Stimulated activated CD8-positive, alpha-beta memory T cell treated with anti-CD3 and anti-CD28 coated beads, Interleukin-4, amount 100 ng/mL, for 24 hours (primary cell): ENCODE measurements at regions not wholly inside any gene's neighbourhood (a gene's known extent, or its start where the extent isn't known, plus 50 kb on each side); places are given as distances from the start of the nearest gene placed in this dataset.

ENCODE experiments used
- DNase-seq: peaks from one replicate; pipeline ENCODE4 v3.0.0-alpha.2; 2020; ENCODE audit warnings: low read depth

- no peak for DNase-seq
These were observed 210.3 kb upstream of the FOXF1 start for GRCh38 chr16:86299882-86300610.

DNA sequence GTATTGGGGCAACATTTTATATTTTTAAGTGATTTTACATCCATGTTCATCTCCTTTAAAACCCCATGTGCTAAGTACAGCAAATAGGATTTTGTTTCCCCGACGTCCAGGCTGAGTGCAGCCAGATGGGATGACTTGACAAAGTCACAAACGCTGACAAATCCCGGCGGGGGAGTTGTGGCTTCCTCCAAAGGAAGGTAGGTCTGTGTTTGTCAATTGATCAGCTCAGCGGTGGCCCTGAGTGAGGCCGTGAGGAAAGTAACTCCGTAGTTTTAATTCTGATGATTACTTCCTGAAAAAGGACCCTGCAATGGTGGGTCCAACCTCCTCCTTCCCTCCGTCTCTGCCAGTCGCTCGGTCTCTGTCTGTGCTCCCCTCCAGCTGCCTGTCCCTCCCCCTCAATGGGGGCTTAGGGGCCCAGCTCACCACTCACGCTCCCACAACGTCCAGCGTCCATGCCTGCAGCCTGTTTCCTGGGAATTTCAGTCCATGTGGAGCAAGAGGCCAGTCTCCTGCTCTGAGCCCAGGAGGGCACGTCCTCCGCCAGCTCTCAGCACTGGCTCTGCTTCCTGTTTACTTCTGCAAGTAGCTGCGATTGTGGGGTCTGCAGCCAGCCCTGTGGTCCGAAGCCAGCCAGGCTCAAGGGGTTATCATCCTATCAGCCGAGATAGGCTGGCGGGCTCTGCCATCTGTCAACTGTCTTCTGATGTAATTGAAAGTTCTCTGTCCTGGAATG is 209.4 kb upstream of the FOXF1 start:
- no peak for DNase-seq

GRCh38 chr16:86302421-86303109 is 207.8 kb upstream of the FOXF1 start:
- DNase-seq, result no peak

DNA sequence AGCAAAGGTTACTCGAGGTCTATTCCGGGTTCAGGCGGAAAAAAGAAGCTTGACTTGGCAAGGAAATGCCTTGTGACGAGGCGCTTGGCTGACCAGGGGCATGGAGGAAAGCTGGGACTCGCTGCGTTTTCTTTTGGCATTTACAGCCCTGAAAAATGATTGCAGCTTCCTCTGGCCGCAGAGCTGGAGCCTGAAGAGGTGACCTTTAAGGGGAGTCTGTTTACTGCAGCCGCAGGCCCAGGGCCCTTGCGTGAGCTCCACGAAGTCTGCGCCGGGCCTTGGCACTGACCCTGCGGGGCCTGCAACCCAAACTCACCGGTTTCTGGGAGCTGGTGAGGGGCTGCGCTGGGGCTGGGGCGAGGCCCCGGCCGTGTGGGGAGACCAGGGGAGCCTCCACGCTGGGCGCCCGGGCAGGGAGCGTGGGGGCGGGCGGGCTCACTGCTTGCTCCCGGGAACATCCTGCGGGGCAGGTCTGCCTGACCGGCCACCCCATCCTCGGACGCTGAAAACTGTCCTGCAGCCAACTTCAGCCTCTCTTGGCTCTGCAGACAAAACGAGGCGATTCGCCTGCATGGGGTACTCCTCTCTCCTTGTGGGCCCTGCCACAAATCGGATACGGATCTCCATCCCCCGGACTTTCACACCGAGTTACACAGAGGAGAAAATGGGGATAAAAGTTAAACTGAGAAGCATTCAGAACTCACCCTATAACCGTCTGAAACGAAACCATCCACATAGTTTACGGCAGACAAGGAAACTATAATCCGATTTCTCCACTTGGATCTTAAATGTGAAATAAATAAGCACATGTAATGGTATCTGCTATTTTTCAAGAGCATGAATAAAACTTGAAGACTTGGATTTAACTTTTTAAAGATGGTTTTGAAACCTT is 206.3 kb upstream of the FOXF1 start:
- DNase-seq, result no peak

DNA sequence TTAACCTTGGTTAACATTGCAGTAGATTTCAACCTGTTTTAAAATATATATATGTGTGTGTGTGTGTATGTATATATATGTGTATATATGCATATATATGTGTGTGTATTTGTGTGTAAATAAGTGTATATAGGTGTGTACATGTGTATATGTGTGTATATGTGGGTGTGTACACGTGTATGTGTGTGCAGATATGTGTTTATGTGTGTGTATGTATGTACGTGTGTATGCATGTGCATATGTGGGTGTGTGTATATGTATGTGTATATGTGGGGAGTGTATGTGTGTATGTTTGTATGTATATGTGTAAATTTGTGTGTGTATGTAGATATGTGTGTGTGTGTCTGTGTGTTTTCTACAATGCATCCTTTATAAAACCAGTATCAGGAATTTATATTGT is 205.5 kb upstream of the FOXF1 start:
- no peak for DNase-seq

DNA sequence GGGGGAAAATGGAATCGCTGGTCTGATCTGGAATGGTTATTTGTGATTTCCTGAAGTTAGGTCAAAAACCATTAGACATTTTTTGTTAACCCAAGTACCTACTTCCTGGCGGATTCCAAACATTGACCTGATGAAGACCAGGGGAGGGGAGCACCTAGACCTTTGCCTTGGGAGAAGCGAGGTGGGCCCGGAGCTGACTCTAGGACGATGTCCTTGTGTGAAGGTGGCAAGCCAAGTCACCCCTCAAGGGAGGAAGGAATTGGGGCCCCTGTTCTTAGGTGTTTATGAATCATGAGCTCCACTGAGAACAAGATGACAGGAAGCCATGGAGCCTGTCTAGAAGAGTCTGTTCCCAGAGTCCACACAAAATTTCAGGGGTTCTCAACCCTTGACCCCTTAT is 204.9 kb upstream of the FOXF1 start:
- DNase-seq, result no peak

GRCh38 chr16:86306011-86306644 is 204.2 kb upstream of the FOXF1 start:
- no peak for DNase-seq

- no peak for DNase-seq
These were observed 203.4 kb upstream of the FOXF1 start for GRCh38 chr16:86306811-86307513.

GRCh38 chr16:86307514-86307903 is 202.8 kb upstream of the FOXF1 start:
- no peak for DNase-seq

DNA sequence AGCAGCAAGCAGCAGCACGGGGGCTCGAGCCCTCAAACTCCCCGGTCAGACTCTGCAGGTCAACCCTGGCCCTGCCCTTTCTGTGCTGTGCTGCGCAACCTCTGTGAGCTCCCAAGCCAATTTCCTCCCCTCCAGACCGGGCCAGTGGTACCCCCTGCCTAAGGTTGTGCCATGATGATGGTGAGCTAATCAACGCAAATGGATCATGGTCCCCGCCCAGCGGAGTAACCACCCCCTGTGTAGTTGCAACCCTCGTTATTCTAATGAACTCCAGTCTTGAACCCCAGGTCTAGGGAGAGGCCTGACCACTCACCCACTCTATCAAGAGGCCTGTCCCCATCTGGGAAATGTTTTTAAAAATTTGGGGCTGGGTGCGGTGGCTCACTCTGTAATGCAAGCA is 201.8 kb upstream of the FOXF1 start:
- no peak for DNase-seq

- DNase-seq, result no peak
These were observed 196.7 kb upstream of the FOXF1 start for GRCh38 chr16:86313631-86314030.

DNA sequence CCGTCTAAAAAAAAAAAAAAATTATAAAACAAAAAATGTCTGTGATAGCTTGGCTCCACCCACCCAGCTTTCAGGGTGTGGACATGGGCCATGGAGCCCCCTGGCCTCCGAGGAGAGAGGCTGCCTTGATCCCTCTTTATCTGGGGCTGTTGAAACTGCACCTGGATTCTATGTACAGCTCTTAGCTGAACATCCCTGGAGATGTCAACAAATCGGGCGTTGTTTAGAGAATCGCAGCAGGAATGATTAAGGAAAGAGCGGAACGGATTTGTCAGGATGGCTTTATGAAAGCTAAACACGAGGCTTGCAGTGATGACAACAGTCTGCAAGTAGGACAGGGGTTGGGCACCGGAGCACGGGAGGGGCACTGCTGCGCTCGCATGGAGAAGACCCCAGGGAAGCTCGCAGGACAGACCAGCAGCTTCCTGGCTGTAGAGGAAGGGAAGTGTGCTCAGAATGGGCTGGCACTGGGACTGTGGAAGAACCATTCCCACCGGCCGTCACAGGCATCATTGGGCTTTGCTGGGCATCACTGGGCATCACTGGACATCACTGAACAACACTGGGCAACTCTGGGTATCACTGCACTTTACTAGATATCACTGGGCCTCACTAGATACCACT is 195.8 kb upstream of the FOXF1 start:
- DNase-seq, result no peak

- DNase-seq, result no peak
These were observed 193.1 kb upstream of the FOXF1 start for GRCh38 chr16:86316967-86317812.

DNA sequence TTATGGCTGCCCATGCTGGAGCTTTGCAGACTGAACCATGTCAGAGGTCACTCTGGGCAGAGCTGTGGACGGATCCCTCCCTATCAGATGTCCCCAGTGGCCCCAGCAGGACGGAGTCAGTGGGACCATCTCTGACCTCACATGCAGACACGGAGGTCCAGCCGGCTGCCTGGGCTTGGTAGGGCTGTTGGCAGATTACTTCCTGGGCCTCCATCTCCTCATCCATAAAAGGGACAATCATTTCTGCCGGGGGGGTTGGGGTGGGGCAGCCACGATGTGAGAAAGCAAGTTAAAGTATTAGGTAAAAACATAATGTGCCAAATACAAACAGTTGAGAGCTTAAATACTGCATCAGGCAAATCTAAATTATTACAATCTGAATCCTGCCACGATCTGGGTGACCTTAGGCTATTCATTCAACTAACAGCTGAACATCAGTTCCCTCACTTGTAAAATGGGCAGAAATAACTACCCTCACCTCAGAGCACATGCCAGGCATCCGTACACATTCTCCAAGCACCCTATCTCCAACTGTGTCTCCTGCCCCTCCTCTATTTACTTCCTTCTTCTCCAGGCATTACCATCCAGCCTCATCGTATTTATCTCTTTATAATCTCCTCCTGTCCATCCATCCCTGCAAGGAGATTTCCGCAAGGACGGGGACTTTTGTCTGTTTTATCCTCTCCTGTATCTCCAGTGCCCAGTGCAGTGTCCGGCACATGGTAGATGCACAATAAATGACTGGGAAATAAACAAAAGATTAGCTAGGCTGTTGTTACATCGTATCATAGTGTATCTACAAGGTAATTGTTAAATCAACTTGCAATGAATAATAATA is 192.3 kb upstream of the FOXF1 start:
- DNase-seq, result no peak

- DNase-seq, result no peak
These were observed 190.6 kb upstream of the FOXF1 start for GRCh38 chr16:86319585-86320236.

DNA sequence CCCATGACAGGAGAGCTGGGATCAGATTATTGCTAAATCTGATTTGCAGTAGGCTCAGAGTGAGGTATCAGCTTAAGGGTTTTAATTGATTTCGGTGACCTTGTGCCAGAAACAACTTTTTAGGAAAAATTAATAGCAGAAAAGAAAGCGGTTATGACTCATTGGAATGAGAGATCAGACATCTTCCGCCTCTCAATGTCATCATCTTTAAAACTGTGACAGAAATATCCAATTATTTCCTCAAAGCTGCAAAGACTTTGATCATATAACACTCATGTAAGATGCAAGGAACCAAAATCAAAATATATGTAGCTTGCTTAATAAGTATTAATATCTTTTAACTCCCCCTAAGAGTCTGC is 190.1 kb upstream of the FOXF1 start:
- DNase-seq, result no peak

DNA sequence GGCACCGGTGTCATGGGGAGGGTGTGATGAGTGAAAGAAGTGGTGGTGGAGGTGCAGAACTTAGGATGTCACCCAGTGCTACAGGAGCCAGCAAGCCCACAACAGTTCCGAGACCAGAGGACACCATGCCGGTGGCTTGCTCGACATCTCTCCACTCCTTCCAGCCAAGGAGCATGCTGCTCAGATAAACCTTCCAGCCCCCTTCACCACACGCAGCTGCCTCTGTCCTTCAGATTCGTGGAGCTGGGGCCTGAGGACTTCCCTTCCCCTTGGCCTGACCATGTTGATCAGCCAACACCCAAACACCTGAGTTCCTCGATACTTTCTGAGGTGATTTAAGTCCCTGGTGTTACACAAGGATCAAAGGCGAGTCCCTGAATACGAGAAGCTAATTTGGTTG is 188.8 kb upstream of the FOXF1 start:
- DNase-seq, result no peak

DNA sequence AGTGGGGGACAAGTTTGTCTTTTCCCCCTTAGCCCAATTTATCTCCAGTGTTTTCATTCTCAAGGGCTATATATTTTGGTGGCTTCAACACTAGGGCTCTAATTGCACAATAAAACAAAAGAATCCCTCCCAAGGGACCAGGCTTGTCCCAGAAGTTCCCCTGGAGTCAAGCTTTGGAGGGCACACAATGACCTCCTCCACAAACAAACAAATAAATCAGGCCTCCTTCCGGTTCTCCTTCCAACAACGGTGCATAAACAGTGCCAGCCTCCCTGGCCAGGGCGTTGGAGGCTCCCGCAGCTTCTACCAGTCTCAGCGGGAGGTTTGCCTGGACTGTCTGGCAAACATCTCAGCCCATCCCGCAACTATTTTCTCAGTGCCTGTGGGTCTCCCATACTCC is 188.0 kb upstream of the FOXF1 start:
- no peak for DNase-seq
